Stimulated activated CD4-positive, alpha-beta T cell treated with anti-CD3 and anti-CD28 coated beads, Interleukin-12 subunit alpha, Interleukin-12 subunit beta, amount 100 ng/mL, for 48 hours (primary cell): ENCODE measurements at regions not wholly inside any gene's neighbourhood (a gene's known extent, or its start where the extent isn't known, plus 50 kb on each side); places are given as distances from the start of the nearest gene placed in this dataset.

Experiments
- DNase-seq, 3 donors: peaks; one replicate each; pipeline ENCODE4 v3.0.0-alpha.2; 2020; ENCODE audit warnings: low read depth in 2 of 3, low spot score in 1 of 3

DNA sequence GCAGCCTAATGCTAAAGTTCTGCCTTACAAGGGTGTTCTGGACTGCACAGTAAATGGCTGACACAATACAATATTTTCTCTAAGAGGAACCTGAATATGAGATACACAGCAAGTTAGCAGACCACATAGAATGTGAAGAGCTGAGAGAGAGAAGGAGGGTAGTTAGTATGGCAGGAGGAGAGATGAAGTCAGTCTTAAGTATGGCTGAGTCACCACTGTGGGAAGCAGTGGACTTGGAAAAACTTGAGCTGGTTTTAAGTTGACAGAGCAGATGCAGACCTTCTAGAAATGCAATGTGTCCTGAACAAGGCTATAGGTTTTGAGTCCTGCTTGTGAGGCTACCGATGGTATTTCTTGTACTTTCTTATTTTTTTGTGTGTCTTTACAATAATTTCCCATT lies 172.5 kb downstream of the SH2D1A start:
- DNase-seq, result no peak

DNA sequence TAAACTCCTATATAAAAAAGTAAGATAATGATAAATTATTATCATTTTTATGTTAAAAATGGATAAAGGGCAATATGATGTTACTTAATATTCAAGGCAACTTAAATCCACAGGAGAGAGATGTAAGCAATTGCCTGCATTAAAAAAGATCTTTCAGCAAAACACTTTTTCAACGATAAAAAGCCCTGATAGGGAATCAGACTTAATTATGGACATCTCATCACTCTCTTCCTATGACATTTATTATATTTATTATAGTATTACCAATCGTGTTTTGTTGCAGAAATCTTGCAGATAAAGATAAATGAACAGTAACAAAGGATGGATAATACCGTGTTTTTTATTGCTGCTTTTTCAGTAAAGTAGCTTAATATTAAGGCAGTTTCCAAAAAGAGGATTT lies 178.5 kb downstream of the SH2D1A start:
- no peak for DNase-seq

DNA sequence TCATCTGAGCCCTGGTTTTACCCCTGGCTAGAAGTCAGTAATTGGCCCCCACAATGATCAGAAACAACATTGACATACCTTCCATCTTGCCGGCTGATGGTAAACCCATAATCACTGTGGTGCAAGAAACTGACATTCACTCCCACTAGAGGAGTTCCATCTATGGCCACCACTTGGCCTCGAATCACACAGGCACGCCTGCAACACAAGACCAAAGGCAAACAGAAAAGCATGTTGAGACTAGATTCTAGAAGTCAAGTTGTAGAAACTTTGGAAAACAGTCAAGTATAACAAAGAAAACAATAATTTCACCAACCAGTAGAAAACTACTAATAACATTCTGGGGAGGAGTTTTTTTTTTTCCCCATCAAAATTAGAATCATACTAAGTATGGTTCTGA lies 183.4 kb downstream of the SH2D1A start:
- DNase-seq, result no peak

DNA sequence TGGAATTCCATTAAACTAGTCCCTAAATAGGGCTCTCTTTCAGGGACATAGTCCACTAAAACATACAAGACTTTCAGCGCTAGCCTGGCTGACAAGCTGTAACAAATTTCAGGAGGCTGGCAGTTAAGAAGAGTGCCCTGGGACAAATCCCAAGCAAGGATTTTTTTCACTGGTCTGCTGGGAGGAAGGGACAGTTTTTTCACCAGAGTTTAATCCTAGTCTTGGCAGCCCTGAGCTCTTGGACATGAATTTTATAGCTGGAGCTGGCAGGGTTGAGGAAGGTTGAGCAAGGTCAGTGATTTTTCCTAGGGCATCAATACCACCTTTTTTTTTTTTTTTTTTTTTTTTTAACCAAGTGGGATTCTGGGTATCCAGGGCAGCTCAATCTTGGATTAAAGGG lies 184.4 kb downstream of the SH2D1A start:
- DNase-seq, result no peak

DNA sequence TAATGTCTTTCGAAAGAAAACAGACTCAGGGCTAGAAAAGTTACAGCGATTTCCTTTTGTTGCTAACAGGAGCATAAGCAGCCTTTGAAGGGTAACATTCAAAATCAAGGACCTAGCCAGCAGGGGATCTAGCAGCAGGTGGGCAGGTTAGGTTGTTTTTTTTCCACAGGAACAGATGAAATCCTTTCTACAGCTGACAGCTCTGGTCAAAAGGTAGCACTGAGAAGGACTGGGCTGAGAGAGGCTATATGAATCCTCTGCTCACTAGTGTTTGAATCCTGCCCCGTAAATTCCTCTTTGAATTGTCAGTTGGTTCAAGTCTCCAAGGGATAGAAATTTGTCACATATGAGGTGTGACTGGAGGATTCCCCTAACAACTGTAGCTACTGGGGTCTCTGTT lies 188.2 kb downstream of the SH2D1A start:
- DNase-seq, result no peak

DNA sequence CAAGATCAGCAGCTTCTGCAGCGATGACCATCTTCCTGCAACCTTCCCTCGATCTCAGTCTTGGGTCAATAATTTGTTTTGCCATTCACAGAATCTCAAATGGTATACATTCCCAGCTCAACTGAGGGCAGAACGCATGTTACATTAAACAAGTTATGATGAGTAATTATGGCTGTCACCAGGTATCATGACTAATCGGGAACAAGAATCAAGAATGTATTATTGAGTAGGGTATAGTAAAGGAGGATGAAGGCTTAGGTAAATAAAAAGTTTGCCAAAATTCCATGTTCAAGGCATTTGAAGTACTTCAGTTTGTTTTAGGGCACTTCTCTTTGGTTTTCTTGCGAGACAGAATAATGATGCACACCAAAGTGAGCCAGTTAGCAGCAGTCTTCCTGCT lies 194.1 kb downstream of the SH2D1A start:
- DNase-seq, result no peak

DNA sequence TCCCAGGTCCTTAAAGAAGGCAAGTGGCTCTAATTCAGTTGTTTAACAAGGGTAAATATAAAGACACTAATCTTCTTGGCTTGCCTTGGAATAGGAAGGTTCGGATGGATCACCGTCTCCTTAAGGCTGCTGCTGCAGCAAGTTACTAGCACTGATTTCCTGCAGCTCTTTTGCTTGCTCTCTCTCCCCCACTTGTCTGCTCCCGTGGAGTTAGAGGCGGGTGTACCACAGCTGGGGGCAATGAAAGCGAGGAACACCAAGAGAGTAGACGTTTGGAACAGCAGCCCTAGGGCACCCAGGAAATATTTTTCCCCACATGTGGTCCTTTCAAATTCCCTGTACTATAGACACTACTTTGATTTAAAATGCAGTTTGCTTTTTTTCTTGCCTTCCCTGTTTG lies 202.2 kb downstream of the SH2D1A start:
- DNase-seq, result no peak

DNA sequence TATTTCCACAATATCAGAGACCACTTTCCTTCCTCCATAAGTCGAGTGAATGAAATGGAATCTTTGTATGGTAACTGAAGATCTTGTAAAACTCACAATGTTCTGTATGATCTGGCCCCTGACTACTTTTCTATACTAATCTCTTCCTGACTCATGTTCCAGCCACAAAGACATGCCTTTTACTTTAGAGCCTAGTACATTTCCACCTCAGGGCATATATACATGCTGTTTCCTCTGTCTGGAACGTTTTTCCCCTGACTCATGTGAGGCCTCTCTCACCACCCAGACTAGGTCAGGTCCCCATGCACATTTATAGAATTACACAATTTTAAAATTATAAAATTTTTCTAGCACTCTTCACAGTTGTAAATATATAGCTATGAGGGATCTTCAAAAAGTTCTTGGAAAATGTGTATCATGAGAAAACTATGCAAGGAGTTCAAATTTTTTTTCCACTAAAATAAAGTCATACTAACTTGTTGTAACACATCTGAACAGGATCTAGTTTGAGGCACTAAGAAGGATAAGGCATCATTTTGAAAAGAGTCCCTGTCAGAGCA lies 208.8 kb downstream of the SH2D1A start:
- no peak for DNase-seq

DNA sequence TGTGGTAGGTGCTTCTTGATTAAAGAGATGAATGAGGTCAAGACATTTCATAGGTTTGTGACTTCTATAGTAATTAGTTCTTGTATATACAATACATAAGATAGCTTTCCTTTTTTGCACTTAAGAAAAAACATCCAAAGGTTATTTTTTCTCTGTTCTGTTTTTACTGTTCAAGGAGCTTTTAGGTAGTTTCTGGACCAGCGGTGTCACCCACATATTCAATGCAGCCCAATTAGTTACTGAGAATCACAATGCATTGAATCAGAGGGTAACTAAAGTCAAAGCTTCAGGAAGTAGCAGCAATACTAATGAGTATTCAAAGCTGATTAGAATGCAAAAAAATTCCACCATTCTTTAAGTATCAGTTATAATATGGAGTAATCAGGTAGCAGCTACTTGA lies 211.6 kb downstream of the SH2D1A start:
- no peak for DNase-seq

DNA sequence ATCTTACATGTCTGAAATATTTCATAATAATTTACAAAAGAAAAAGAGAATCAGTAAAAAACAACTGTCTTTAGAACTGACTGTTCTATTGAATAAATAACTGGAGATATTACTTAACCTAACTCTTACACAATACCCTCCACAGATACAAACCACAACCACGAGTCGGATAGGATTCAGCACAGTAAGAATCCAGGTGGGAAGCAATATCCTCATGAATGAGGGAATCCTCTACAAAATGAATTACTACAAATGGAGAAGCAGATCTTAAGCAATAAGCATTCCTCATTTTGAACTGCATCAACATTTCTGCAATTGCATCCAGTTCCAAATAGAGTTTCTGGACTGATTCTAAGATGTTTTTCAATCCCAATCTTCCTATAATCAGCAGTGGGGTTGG lies 227.1 kb downstream of the SH2D1A start:
- DNase-seq, result no peak

DNA sequence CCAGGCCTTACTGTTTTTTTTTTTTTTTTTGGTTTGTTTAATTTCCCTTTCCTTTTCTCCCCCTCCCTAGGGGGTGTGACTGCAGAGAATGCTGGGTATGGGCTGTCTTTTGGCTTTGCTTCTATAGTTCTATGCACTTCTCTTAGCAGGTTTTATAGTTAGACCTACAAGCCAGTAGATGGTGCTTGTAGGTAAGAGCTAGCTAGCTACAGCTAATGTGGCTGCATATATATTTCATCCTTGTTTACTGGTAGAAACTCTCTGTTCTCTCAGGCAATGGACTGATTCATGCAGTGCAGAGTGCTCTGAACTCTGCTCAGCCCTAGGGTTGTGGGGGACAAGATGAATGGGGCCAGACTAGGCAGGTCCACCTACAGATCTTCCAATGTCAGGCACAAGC lies 246.4 kb downstream of the SH2D1A start:
- no peak for DNase-seq

DNA sequence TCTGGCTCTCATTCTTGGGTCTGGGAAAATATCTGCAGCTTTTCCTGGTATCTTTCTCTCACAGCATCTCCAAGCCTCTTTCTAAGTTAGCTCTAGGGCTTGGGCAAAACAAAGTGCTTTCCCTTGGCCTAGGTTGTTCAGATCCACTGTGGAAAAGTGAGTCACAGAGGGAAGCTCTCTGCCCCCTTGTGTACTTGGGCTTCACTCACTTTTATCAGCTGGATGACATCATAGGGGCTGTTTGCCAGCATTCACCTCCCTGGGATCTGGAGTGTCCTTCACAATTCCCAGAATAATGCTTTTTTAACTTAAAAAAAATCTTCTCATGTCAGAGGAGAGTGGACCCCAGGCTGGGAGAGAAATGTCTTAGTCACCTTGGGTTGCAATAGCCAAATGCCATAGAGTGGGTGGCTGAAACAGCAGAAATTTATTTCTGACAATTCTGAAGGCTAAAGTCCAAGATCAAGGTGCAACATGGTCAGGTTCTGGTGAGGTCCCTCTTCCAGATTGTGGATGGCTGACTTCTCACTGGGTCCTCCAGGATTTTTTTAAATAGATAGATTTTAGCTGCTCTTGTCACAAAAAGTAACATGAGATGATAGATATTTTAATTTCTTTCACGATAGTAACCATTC lies 247.8 kb downstream of the SH2D1A start:
- no peak for DNase-seq

DNA sequence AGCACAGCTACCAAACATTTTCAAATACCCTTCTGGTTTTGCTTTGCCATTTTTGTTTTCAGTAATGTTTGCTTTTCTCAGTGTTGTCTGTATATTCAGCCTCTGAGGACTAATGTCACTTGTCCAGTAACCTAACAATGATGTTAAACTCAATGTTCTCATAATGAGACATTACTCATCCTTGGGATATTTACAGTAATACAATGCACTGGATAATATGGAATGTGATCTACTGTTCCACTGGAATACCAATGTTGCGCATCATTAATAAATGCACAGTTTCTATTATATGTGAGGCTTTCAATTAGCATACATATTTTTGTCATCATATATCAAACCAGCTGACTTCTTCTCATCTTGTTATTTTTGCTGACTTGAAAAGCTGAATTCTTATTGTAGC lies 259.1 kb downstream of the SH2D1A start:
- no peak for DNase-seq

DNA sequence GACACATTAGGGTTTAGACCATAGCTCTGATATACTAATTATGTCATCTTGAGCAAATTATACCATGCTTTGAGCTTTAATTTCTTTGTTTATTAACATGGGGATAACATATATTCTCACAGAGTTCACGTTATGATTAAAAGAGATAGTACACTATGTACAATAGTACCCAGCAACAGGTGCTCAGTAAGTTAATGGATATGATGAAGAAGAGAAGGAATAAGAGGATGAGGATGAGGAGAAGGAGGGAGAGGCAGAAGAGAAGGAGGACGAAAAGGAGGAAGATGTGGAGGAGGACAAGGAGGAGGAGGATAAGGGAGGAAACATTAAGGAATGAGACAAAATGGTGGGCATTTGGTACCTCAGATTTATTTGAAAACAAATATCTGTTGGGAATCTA lies 260.4 kb downstream of the SH2D1A start:
- DNase-seq, result no peak

DNA sequence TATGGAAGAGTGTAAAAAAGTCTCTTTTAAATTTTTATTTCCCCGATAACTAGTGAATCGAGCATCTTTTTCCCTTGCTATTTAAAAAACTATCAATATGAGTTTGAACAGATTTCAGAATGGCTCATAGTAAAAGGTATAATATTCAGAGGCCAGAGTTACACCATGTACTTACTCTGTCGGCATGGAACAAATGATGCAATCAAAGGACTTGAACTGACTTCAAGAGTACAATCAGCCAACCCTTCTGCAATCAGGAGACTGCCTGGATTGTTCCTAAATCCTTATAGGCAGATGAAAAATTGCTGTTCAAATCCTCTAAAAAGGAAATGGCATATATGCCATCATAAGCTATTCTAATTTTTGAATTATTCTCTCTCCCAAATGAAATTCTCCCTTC lies 273.3 kb downstream of the SH2D1A start:
- DNase-seq, result no peak

DNA sequence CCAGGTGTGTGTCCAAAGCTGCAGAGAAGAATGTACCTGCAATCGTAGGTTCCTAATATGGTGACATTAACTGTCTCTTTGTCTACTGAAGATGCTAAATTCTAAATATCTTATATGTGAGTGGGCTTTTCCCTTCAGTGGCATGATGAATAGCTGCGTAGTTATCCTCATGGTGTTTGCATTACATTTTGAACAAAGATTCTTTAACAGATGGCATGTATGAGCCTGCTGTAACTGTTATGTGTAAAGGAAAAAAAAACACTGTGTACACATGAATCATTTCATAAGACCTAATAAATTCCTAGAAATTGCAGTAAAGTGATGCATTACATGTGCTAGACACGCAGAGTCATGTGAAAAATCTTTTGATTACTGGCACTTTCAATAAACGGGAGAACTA lies 288.0 kb downstream of the SH2D1A start:
- no peak for DNase-seq

DNA sequence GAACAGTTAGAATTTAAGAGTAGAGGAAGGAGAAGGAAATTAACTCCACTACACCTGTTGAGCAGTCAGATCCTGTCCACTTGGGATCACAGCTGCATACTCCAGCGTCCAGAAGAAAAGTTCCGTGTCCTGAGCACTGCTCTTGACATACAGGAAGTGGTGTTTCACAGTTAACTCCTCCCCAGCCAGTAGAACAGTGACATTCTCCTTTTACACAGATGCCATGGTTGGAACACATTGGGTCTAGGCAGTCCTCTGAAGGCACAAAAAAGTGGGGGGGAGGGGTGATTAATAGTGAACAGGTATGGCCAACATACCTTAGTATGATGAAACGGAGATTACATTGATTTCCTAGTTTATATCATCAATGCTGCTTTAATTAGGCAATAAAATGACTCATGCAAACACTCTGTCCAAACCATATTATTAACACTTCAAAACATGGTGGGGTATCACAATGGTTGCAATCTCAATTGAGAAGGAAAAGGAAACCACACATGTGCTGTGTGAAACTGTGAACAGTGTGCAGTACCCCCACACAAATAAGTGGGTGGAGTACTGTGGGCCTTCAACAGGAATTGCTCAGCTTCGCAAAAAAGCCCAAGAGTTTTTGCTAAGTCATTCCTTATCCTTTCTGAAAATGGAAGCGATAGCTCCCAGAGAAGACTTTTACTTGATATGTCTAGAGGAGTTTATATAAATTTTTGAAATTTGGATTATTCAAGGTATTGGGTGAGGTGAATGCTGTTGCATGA lies 295.6 kb downstream of the SH2D1A start:
- DNase-seq, result no peak

DNA sequence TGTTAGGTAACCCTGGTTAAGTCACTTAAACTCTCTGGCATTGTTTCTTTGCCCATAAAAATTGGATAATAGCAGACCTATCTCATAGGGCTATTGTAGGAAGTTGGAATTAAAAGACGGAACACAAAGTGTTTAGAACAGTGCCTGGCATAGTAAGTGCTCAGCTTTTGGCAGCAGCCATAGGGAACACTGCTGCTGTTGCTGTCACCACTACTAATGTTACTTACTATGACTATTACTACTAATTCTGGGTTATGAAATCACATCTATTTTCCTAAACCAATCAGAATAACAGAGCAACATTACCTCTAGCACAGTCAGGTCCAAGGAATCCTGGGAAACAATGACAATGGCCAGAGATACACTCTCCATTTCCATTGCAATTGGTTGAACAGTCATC lies 300.0 kb downstream of the SH2D1A start:
- no peak for DNase-seq

DNA sequence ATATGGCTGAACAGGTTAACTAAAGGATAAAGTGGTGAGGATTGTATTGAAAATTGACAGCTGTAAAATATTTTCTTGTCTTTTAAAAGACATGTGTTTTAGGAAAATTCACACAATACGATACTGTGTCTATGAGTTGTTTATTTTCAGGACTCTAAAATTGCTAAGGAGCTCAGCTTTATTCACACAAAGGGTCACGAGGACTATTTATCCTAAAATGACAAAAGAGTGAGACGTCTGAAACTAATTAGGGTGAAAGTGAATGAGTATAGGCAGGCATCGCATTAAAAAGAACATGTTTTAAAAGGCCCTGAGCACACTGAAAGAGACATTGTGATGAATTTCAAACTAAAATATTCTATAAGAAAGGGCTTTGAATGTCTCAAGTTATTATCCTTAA lies 304.7 kb downstream of the SH2D1A start:
- no peak for DNase-seq

DNA sequence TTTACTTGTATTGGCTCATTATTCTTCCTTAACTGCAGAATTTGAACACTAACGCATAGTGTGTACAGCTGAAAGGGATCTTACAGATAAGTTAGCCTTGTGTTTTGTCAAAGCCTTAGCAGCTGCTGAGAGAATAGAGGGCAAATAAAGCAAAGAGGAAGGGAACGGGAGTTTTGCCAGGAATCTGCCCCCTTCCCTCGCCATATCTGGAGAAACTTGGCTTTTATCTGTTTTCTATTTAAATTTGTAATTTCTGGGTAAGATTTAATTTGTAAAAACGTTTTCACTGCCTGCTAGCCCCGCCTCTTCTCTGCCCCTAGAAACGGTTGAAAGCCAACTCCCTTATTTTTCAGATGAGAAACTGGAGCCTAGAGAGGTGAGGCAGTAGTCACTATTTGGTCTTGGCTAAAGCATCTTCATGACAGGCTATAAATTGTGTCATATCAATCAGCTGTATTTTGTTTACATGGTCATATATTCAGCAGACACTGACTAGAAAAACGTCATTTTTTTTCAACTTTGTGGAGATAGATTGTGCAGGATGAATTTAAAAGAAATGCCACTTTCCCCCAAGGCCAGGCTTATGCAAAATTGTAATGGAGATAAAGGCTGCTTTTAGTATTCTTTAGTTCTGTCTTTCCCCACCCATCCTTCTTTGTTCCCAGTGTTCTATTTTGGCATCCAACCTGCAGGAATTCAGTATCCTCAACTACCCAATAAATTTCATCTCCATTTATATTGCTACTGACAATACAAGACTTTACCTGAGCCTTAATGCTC lies 319.4 kb downstream of the SH2D1A start:
- no peak for DNase-seq

DNA sequence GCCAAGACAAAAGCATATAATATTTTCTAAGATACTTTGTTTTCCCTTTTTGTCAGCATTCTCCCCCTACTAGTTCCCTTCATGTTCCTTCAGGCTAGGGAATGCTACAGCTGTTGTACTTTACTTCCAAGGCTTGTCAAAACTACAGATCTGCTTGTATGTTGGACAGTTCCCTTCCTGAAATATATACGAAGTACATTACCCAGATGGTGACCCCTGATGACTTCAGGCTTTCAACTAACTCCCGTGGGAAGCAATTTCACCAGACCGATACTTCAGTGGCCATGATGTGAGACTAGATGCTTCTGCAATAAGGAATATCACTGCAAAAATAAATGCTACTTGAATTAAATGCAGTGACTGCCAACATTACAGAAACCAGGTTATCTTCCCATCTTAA lies 332.8 kb downstream of the SH2D1A start:
- DNase-seq, result no peak

DNA sequence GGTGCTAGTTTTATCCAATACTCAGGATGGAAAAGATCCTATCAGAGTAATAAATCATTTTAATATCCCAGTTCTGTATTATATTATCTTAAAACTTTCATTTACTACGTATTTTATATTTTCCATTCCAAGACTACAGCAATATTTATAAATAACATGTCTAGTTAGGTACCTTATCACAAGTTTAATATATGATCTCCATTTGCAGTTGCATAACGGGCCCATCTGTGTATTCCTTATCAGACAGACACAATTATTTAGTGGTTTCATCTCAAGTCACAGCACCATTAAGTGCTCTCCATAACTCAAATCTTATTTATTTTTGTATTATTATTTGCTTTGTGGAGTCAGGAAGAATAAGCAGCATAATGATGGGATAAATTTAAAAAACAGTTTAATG lies 333.9 kb downstream of the SH2D1A start:
- no peak for DNase-seq
